Fibroblast of lung (primary cell): ENCODE measurements at regions not wholly inside any gene's neighbourhood (a gene's known extent, or its start where the extent isn't known, plus 50 kb on each side); places are given as distances from the start of the nearest gene placed in this dataset.

ENCODE experiments used
- DNase-seq, 2 donors: peaks; one replicate each; pipeline versions ENCODE4 v3.0.0 to v3.0.0-alpha.2; 2010; ENCODE audit warnings: low read depth in 2 of 2
- H2AFZ ChIP-seq: 2 replicates; pipeline ENCODE4 v1.5.1; 2012; ENCODE audit warnings: low read length, control low read depth, inconsistent platforms
- H3K27ac ChIP-seq: 2 replicates; pipeline ENCODE4 v1.5.1; 2011; ENCODE audit warnings: low read length, control low read depth; ENCODE audit not compliant: insufficient read depth
- H3K27me3 ChIP-seq: 2 replicates; pipeline ENCODE4 v1.5.1; 2011; ENCODE audit warnings: mild to moderate bottlenecking, low read length; ENCODE audit not compliant: control insufficient read depth, insufficient read depth
- H3K36me3 ChIP-seq: 2 replicates; pipeline ENCODE4 v1.5.1; 2011; ENCODE audit warnings: low read length; ENCODE audit not compliant: control insufficient read depth, insufficient read depth
- H3K4me1 ChIP-seq: 2 replicates; pipeline ENCODE4 v1.5.1; 2011; ENCODE audit warnings: low read length; ENCODE audit not compliant: control insufficient read depth, insufficient read depth; ENCODE audit errors: extremely low read depth
- H3K4me2 ChIP-seq: 2 replicates; pipeline ENCODE4 v1.5.1; 2011; ENCODE audit warnings: low read length, control low read depth; ENCODE audit not compliant: insufficient read depth; ENCODE audit errors: extremely low read depth
- H3K4me3 ChIP-seq, 4 experiments: fragments of 200-600 bp in 1 of 4; sonication (generic) in 1 of 4; replicated peaks in 1 of 4; 2 replicates each; pipeline ENCODE4 v1.5.1; 2011 to 2016; ENCODE audit warnings: low read length in 4 of 4, low read depth in 3 of 4, mild to moderate bottlenecking in 3 of 4, control low read depth in 2 of 4, inconsistent platforms in 1 of 4, mixed read lengths in 1 of 4; ENCODE audit not compliant: insufficient read depth in 1 of 4; ENCODE audit errors: control extremely low read depth in 1 of 4
- H3K79me2 ChIP-seq: 2 replicates; pipeline ENCODE4 v1.5.1; 2012; ENCODE audit warnings: mild to moderate bottlenecking, low read length, inconsistent platforms; ENCODE audit not compliant: control insufficient read depth, insufficient read depth
- H3K9ac ChIP-seq: 2 replicates; pipeline ENCODE4 v1.5.1; 2011; ENCODE audit warnings: mild to moderate bottlenecking, low read length, control low read depth; ENCODE audit not compliant: insufficient read depth
- H3K9me3 ChIP-seq: 2 replicates; pipeline ENCODE4 v1.5.1; 2012; ENCODE audit warnings: low read depth, low read length; ENCODE audit not compliant: control insufficient read depth, insufficient read depth
- H4K20me1 ChIP-seq: 2 replicates; pipeline ENCODE4 v1.5.1; 2011; ENCODE audit warnings: low read length; ENCODE audit not compliant: control insufficient read depth, insufficient read depth; ENCODE audit errors: extremely low read depth
- CTCF ChIP-seq, 2 donors: IDR thresholded peaks in 1 of 2; conservative IDR thresholded peaks in 1 of 2; 1 replicate in 1 of 2; 2 replicates in 1 of 2; pipeline ENCODE4 v1.5.1; 2011 to 2012; ENCODE audit warnings: low read length in 2 of 2, control low read depth in 1 of 2, inconsistent platforms in 1 of 2, low read depth in 1 of 2, mild to moderate bottlenecking in 1 of 2
- EZH2 ChIP-seq: IDR thresholded peaks from 2 replicates; pipeline ENCODE4 v1.5.1; 2012; ENCODE audit warnings: low read length, control low read depth, mild to moderate bottlenecking; ENCODE audit errors: missing control alignments

GRCh38 chrX:34404386-34405070 lies 252.6 kb downstream of the TMEM47 start:
- Histone ChIP-seq H2AFZ (no peak overlapping the region), H3K79me2 (no peaks in the 10 kb centered on the region), H3K9ac (no peak overlapping the region), H3K4me1 (no peaks in the 10 kb centered on the region), H3K9me3 (no peaks in the 10 kb centered on the region), H3K4me3 (no peak overlapping the region), H3K27me3 (no peaks in the 10 kb centered on the region), H3K4me2 (no peak overlapping the region), H4K20me1 (no peaks in the 10 kb centered on the region), H3K36me3 (no peaks in the 10 kb centered on the region), H3K27ac (no peak overlapping the region)
- TF ChIP-seq CTCF (conservative IDR thresholded peaks at IDR 0.05 in 1 of 2, IDR thresholded peaks at IDR 0.05 in 1 of 2; ENCODE audit: low read depth in 1 of 2, low read length in 2 of 2) (no peak), EZH2 (no peak)
- DNase-seq = peak in 1 of 2 donors; percentile 52

GRCh38 chrX:34401411-34401810 lies 255.7 kb downstream of the TMEM47 start:
- Histone ChIP-seq H2AFZ (no peak overlapping the region), H3K4me3 (no peak overlapping the region), H4K20me1 (no peaks in the 10 kb centered on the region), H3K36me3 (no peaks in the 10 kb centered on the region), H3K4me1 (no peaks in the 10 kb centered on the region), H3K9me3 (no peaks in the 10 kb centered on the region), H3K27ac (no peak overlapping the region), H3K27me3 (no peaks in the 10 kb centered on the region), H3K79me2 (no peaks in the 10 kb centered on the region), H3K9ac (no peak overlapping the region), H3K4me2 (no peak overlapping the region)
- DNase-seq = peak in 1 of 2 donors; percentile 14
- no peak for TF ChIP-seq CTCF (conservative IDR thresholded peaks at IDR 0.05 in 1 of 2, IDR thresholded peaks at IDR 0.05 in 1 of 2; ENCODE audit: low read depth in 1 of 2, low read length in 2 of 2)
- TF ChIP-seq EZH2 = no peak

GRCh38 chrX:34382416-34382815 lies 250.3 kb upstream of the FAM47A start:
- no peak overlapping the region for H3K9ac ChIP-seq
- H3K9me3 ChIP-seq = no peaks in the 10 kb centered on the region
- peak; percentile 24 to 73 for DNase-seq
- H2AFZ ChIP-seq = no peak overlapping the region
- no peaks in the 10 kb centered on the region for H3K27me3 ChIP-seq
- no peaks in the 10 kb centered on the region for H3K36me3 ChIP-seq
- H4K20me1 ChIP-seq = no peaks in the 10 kb centered on the region
- no peak overlapping the region for H3K4me2 ChIP-seq
- no peak overlapping the region for H3K27ac ChIP-seq
- H3K4me1 ChIP-seq = no peaks in the 10 kb centered on the region
- TF ChIP-seq EZH2 (no peak), CTCF (conservative IDR thresholded peaks at IDR 0.05 in 1 of 2, IDR thresholded peaks at IDR 0.05 in 1 of 2; ENCODE audit: low read depth in 1 of 2, low read length in 2 of 2) (no peak)
- no peak overlapping the region for H3K4me3 ChIP-seq
- no peaks in the 10 kb centered on the region for H3K79me2 ChIP-seq
